GM19025 (cell line): ENCODE measurements at regions not wholly inside any gene's neighbourhood (a gene's known extent, or its start where the extent isn't known, plus 50 kb on each side); places are given as distances from the start of the nearest gene placed in this dataset.

ENCODE experiments used
- ATAC-seq: cut with Tn5 transposase; IDR thresholded peaks from one replicate; pipeline ENCODE4 v1.9.1; 2021; ENCODE audit warnings: mild to moderate bottlenecking, low read depth, moderate library complexity; ENCODE audit not compliant: unreplicated experiment

DNA sequence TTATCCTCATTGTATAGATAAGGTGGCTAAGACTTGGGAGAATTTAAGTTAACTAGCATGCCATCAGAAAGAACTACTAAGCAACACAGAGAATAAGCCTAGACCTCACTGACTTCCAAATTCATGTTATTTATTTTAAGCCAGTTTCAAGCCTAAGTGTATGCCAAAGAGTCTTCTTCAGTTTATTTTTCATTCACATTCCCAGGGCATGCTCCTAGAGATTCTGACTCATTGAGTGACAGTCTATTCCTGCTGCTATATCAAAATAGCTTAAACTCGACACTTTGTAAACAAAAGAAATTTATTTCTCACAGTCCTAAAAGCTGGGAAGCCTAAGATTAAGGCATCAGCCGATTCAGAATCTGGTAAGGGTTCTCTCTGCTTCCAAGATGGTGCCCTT, 467.1 kb downstream of the MBD2 start:
- ATAC-seq = no peak

DNA sequence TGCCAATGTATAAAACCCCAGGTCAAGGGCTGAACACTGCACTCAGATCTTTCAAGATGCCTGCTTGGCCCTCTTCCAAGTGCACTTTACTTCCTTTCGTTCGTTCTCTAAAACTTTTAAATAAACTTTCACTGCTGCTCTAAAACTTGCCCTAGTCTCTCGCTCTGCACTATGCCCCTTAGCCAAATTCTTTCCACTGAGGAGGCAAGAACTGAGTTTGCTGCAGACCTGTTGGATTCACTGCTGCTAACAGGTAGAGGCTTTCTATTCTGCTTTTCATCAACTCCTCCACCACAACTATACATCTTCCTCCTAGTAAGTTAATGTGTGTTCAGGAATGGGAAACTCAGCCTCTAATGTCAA, 467.9 kb downstream of the MBD2 start:
- no peak for ATAC-seq

DNA sequence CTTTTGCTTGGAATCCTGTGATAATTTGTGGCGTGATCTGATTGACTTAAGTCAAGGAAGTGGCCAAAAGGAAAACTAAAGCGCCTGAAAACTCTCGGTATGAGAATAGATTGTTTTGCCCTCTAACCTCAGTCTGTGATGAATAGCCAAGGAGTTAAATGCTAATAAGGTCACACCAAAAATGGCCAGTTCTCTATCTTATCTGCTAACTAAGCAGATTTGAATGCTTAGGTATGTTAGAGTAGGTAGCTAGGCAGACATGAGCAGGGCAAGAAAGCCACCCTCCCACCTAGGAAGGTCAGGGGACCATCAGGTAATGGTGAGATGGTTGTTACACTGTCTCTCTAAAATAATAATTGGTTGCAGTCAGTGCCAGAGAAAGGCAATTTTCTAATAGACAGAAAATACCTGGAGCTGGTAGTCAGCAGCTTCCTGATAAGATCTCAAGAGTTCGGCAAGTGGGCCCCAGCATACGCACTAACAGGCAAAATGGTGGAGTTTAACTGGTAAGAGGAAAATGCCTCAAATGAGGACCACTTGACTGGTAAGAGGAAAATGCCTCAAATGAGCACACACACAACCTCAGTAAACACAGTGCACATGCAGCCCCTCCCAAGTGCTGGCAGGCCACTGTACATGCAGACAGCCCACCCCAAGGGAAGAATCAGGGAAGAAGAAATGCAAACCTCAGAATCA, 468.4 kb downstream of the MBD2 start:
- no peak for ATAC-seq

DNA sequence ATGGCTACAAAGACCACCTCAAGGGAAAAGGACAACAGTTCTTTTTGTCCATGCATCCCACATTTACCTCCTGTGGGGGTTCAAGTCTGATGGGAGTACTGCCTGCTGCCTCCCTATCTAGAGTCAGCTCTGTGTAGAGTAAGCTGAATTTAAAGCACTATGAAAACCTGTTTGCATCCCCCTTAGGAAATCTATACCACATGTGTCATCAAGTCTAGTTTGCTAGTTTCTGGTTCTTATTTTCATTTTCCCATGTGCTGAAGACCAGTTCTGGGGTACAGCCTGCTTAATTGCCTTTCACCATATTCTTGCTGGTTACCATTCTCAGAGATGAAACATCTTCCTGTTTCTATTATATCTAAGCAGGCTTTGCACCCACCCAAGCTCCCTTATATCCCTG, 470.3 kb downstream of the MBD2 start:
- no peak for ATAC-seq

DNA sequence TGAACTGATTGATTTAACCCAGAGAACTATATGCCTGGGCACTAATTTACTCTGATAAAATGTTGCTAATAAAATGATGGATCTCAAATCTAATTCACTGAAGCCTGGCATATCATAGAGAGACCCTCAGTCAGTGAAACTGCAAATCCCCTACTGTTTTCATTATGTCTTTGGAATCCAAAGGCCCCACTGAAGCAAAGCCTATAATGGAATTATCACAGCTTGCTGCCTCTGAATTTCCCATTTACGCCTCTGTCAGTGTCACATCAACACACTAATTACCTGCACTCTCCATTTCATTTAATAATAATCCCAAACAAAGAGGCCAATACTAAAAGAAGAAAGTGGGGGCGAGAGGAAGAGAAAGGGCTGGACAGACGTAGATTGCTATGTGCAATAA, 470.9 kb downstream of the MBD2 start:
- no peak for ATAC-seq

DNA sequence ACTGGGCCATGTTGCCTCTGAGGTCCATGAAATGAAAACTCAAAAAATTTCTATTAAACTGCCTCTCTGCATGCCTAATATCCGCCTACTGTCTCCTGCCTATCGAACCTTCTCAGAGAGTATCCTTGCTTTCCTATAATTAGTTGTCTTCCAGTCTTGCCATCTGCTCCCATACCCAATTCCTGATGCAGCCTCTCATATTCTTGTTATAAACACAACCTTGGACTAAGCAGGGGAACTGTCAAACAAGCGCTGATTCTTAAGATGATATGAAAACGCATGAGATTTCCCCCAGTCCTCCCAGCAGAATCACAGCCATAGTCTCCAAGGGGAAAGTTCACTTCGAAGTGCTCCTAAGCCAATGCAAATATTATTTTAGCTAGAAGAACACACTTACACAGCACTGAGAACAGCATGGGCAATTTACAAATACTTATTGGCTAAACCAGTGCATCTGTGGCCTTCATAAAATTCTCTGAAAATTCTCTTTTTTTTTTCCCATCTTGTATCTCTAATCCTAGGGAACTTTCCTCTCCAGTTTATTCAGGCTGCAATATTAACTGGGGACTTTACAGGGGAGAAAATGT, 471.6 kb downstream of the MBD2 start:
- ATAC-seq = no peak

DNA sequence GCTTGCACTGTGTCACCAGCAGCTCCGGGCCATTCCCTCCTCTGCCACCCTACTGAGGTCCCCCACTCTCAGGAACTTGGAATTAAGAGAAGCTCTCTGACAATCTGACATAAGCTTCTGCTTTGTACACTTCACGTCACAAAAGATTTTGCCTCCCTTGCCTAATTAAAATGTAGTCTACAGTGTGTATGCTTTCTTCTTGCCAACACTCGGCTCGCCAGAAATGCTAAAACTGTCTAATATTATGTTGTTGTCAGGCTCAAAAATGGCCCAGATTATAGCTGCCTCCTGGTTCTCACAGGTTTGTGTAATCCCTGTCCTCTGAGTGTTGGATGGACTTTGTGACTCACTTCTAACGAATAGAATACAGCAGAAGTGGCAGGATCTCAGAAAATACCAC, 474.7 kb downstream of the MBD2 start:
- ATAC-seq = no peak

DNA sequence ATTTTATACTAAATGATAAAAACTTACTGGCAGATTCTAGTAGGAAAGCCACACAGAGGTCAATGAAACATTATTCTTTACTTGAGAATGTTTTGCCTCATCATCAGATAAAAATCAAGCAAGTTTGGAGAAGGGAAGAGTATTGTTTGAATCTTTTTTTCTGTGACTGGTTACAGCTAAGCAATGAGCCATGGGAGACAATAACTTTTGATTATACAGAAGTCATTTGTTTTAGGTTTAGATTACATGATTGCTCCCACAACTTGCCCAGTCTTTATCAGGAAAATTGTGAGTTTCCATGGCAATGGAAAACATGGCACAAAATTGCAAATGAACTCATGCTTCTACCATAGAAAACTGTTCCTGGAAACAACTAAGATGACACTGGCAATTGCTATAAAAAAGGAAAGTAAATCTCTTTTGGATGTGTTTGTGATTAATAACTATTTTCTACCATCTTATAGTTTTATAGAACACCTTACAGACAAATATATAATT, 476.8 kb downstream of the MBD2 start:
- ATAC-seq = no peak

DNA sequence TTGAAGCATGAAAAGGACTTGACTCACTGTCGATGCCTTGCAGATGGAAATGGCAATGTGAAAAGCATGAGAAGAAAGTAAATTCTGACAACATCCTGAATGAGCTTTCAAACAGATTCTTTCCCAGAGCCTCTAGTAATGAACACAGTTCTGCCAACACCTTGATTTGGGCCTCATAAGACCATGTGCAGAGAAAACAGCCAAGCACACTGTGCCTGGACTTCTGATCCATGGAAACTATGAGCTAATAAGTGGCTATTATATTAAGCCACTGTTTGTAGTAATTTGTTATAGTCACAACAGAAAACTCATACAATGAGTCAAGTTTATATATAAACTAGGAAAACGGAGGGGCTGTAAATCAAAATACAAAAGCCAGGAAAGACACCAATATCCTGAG, 477.3 kb downstream of the MBD2 start:
- no peak for ATAC-seq

DNA sequence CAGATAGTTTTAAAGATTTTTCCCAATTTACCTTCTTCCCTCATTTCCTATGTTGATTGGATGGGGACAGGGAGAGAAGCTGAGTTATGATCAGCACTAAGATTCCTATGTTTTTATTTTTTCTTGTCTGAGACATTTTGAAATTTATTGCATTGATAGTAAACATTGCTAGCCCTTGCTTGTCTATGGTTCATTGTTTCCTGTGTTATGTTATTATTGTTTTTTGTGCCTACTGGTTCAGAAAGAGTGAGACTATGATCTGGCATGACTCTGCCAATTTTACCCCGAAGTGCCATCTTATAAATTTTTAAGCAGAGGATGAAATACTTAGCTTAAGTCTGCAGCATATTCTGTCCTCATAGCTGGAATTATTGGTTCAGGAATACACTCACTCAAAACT, 478.5 kb downstream of the MBD2 start:
- no peak for ATAC-seq

DNA sequence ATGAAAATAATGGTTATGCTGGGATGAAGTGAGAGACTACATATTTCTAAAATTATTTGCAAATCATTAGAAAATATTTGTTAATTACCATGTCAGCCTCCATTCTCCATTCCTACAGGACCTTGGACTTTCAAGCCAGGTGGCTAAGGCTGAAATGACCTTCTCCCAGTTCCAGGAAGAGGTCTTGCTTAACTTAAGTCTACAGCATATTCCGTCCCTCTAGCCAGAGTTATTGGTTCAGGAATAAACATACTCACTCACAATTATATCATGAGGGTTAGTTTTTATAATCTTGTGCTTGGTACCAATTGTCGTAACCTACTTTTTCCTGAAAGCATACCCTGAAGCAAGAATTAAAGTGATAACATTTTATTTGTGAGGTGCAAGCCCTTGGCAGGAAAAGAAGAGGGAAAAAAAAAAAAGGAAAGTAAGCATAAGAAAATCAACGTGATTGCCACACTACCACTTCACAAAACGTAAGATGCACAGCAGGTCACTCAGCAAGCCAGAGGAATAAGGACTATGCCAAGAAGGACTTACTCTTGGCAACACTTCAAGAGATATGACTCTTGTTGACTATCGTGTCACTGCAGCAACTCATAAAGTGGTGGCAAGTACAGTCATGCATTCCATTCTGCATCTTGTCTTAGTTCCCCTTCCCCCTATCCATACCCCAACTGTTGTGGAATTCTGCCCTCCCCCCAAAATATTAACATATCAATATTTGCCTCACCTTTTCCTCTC, 479.1 kb downstream of the MBD2 start:
- no peak for ATAC-seq

DNA sequence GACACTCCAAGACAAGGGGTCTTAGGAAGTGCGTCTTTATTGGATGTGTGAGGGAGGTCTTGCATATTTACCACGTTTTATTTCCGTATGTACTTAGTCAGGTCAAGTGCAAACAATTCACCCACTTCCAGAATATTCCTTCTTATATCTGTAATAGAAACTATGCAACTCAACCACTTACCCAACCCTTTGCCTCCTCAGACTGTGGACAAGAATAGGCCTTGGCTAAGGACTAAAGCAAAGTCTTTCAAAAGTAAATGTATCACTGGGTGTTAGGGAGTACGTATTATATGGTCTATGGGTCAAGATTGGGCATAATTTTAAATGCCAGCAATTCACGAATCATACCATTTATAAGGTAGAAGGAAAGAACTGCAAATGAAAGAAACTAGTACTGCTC, 484.8 kb downstream of the MBD2 start:
- no peak for ATAC-seq

DNA sequence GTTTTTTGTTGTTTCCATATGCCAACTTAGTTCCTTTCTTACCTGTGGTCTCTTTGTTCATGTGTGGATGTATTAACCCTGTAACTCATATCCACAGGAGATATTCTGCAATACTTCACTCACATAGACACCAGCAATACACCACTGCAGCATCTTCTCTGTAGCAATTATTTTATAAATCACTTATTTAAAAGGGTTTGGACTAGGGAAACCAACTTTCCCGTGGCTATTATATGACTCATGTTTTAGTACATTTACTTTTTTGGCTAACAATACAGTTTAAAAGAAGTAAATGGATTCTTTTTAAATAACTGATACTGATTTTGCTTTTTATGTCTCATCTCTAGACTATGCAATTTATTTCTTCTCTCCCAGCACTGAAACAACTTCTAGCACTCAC, 488.9 kb downstream of the MBD2 start:
- no peak for ATAC-seq

DNA sequence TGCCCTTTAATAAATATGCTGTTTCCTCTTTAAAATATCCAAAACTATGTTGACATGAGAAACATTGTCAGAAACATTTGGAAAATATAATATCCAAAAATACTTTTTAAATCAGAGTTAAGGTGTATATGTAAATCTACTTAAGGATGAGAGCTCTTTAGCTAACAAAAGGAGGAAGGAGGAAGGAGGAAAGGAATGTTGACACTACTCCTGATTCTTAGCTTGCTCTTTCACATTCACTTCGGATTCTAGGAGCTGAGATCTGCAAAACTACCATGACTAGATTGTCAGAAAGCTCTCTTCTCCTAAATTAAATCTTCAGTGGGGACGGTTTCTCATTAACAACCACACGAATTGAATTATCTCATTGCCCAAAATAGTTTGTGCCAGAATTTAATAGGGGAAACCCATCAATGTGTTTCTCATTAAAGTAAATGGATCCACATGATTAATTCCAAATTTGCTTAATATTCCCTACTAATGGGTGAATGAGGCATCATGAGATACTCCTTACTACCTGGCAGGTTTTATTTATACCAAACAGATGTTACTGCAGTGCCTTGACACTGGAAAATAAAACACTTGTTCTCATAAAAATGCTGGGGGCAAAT, 509.1 kb downstream of the MBD2 start:
- ATAC-seq = no peak

DNA sequence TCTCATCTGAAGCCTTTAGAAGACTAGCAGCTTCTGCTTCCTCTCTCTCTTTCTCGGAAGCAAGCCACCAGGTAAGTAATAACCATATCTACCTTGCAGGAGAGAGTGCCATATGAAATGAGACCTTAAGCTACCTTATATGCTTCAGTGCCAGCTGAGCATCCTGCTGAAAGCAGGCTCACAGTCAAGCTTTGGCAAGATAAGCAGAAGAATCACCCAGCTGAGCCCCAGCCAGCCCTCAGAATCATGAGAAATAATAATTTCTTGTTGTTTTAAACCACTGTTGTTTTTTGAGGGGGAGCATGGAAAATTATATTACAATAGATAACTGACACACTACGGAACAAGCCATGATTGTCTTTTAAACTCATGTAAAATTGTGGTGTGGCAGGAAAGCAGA, 514.4 kb downstream of the MBD2 start:
- no peak for ATAC-seq

DNA sequence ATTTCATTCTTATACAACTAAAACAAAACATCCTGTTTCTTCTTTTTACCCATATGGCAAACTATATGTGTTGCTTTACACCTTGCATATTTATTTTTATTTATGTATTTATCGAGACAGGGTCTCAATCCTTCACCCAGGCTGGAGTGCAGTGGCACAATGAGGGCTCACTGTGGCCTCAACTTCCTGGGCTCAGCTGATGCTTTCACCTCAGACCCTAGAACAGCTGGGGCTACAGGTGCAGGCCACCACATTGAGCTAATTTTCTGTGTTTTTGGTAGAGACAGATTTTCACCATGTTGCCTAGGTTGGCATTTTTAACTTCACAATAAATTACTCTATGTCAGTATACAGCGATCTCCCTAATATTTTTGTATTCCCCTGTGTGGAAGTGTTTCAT, 522.0 kb downstream of the MBD2 start:
- no peak for ATAC-seq

DNA sequence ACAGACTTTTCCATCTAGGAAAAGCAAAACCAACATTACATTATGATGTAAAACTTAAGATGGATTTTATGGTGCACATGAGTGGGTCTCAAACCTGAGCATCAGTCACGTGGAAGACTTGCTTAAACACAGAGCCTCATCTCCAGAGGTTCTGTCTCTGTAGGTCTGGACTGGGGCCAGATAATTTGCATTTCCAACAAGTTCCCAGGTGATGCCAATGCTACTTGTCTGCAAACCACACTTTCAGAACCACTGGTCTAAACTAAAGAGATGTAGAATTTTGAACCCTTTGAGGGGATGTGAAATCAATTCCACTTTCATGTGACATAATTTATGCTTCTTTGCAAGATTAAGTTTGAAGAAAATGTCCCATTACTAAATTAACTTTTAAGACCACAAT, 522.8 kb downstream of the MBD2 start:
- no peak for ATAC-seq

DNA sequence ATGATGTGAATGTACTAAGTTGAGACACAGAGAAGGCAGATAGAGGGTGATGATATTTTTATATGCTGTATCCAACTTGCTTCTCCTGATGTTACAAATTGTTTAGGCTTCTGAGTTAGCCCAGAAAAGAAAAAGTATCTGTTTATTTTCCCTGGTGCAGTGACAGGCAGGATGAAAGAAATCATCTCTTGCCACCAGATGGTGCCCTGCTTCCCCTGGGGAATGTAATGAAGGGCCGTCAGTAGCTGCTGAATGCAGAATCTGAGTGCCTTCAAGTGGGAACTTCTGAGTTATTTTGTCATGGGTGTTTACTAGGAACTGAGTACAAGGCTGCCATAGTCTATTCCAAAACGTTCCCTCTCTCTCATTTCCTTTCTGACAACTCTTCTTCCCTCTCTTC, 525.6 kb downstream of the MBD2 start:
- no peak for ATAC-seq

DNA sequence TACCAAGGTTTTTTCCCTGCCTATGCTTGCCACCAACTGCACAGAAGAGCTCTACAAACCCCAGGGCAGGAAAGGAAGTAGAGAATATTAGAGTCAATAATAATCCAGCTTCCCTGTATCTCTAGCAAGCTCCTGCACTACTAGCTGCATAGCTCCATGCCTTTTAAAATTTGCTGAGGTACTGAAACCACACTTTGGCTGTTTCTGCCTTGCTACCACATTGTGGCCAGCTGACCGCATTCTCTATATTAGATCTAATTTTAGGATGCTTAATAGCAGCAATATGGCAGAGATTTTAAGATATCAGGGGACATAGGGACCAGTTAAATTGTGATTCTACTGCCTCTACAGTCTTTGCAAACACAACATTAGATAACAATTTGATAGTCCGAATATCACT, 534.6 kb downstream of the MBD2 start:
- ATAC-seq = no peak

DNA sequence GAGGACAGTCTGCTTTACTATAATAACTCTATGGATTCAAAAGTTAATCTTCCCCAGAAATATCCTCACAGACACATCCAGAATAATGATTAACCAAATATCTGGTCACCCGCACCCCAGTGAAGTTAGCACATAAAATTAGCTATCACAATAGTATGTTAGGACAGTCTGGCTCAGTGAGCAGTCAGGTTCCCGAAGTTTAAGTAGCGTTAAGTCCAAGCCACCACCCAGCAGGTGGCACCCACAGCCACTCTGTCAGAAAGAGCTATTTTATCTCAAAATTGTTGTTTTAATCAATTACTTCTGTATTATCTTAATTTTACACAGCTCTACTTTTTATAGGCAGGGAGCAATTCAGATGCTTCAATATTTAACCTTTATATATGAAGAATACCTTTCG, 537.5 kb downstream of the MBD2 start:
- no peak for ATAC-seq

DNA sequence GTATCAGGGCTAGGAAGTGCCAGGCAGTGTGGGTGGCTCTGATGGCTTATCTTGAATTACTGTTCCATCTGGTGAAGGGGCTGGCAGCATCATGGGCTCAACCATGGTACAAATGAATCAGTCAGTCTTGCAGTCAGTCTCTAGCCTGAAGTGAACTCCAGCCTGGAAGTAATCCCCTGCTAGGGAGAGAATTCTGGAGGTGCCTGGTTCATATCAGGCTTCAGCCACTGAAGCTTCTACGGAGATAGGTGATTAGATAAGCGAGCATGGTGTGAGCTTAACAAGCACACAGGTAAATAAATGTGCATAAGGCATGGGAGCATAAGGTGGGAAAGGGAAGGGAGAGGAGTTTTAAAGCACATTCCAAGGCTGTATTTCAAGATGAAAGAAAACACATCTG, 541.7 kb downstream of the MBD2 start:
- ATAC-seq = no peak

DNA sequence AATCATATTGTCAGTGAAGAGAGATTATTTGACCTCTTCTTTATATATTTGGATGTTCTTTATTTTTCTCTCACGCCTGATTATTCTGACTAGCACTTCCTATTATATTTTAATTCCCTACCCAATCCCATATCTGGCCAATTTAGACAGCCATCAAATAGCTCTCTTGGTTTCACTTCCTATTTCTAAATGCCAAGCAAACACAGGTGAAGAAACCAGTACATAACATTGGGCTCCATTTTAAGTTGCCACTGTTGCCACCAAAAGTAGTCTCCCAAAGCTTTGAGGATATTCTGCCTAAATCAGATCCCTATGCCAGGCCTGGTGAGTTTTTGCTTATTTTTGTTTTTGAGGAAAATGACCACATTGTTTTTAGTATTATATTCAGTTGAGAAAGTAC, 547.0 kb downstream of the MBD2 start:
- ATAC-seq = no peak
